ENCODE measurements at regions not wholly inside any gene's neighbourhood (a gene's known extent, or its start where the extent isn't known, plus 50 kb on each side); places are given as distances from the start of the nearest gene placed in this dataset.
A peak's percentile ranks its signal among the peaks of the same experiment; 100 is the strongest.
"Not testable (repeated sequence)": the region's sequence is repeated elsewhere in the genome, so short reads cannot be mapped to it uniquely, and the experiment has no call there.

DNA sequence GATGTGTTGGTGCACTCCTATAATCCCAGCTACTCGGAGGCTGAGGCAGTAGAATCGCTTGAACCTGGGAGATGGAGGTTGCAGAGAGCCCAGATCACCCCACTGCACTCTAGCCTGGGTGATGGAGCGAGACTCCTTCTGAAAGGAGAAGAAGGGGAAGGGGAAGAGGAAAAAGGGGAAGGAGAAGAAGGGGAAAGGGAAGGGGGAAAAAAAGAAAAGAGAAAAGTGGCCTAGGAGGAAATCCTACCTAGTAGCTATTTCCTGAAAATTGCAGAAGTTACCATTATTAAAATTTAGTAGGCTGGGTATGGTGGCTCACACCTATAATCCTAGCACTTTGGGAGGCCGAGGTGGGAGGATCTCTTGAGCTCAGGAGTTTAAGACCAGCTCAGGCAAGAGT, 67.4 kb downstream of the ARRDC3 start:
- Histone ChIP-seq H3K4me3 (no peak overlapping the region), H3K27ac (no peak overlapping the region), H3K36me3 (no peaks in the 10 kb centered on the region), H3K4me1 (peaks cover 0 to 22% (median 5%) of the 10 kb centered on the region in 4 donors), H3K9me3 (no peaks in the 10 kb centered on the region), H3K27me3 (no peaks in the 10 kb centered on the region)
- TF ChIP-seq POLR2A (IDR thresholded peaks at IDR 0.05): no peak
- no peak for TF ChIP-seq CTCF (IDR thresholded peaks at IDR 0.05)
- no peak for DNase-seq

- TF ChIP-seq CTCF (IDR thresholded peaks at IDR 0.05) (no peak), POLR2A (IDR thresholded peaks at IDR 0.05) (no peak)
- Histone ChIP-seq H3K27ac (peak overlapping the region in 1 of 4 donors; percentile 7), H3K4me1 (peaks cover 0 to 22% (median 5%) of the 10 kb centered on the region in 4 donors), H3K36me3 (no peaks in the 10 kb centered on the region), H3K4me3 (no peak overlapping the region), H3K9me3 (no peaks in the 10 kb centered on the region), H3K27me3 (no peaks in the 10 kb centered on the region)
- peak in 2 of 3 donors; percentile 43 to 78 for DNase-seq
Observed at GRCh38 chr5:91313757-91314673, 69.1 kb downstream of the ARRDC3 start.

DNA sequence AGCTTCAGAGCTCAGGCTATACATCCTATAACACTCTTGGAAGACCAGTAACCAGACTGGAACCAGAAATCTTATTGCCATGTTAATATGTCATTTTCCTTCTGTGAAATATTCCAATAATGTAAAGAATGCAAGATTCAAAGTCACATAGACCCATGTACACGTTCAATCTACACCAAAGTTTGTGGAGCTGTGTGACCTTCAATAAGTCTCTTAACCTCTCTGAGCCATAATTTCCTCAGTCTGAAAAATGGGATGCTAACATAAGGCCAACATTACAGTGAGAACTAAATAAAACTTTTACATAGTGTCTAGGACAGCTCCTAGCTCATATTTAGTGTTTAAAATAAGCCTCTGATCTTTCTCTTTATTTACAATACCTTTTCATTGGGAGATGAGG, 70.4 kb downstream of the ARRDC3 start:
- Histone ChIP-seq H3K36me3 (no peaks in the 10 kb centered on the region), H3K27ac (peak overlapping the region in 3 of 4 donors; percentile 33 to 73 (median 44)), H3K9me3 (no peaks in the 10 kb centered on the region), H3K27me3 (no peaks in the 10 kb centered on the region), H3K4me3 (no peak overlapping the region), H3K4me1 (peaks cover 0 to 22% (median 5%) of the 10 kb centered on the region in 4 donors)
- DNase-seq: no peak
- TF ChIP-seq CTCF (IDR thresholded peaks at IDR 0.05): no peak
- TF ChIP-seq POLR2A (IDR thresholded peaks at IDR 0.05): no peak

GRCh38 chr5:91311697-91312501, 71.2 kb downstream of the ARRDC3 start:
- TF ChIP-seq POLR2A (IDR thresholded peaks at IDR 0.05) (no peak), CTCF (IDR thresholded peaks at IDR 0.05) (peak in 1 of 6 experiments; percentile 15)
- no peaks in the 10 kb centered on the region for H3K9me3 ChIP-seq
- peaks cover 0 to 22% (median 5%) of the 10 kb centered on the region in 4 donors for H3K4me1 ChIP-seq
- H3K27me3 ChIP-seq: no peaks in the 10 kb centered on the region
- H3K36me3 ChIP-seq: no peaks in the 10 kb centered on the region
- DNase-seq: peak in 2 of 3 donors; percentile 65 to 77
- H3K27ac ChIP-seq: peak overlapping the region; percentile 33 to 73 (median 40)
- H3K4me3 ChIP-seq: no peak overlapping the region

GRCh38 chr5:91311168-91311696, 71.9 kb downstream of the ARRDC3 start:
- TF ChIP-seq POLR2A (IDR thresholded peaks at IDR 0.05) (no peak), CTCF (IDR thresholded peaks at IDR 0.05) (no peak)
- H3K4me3 ChIP-seq: no peak overlapping the region
- no peaks in the 10 kb centered on the region for H3K9me3 ChIP-seq
- H3K36me3 ChIP-seq: no peaks in the 10 kb centered on the region
- no peak for DNase-seq
- peak overlapping the region; percentile 24 to 73 (median 34) for H3K27ac ChIP-seq
- no peaks in the 10 kb centered on the region for H3K27me3 ChIP-seq
- H3K4me1 ChIP-seq: peaks cover 0 to 22% (median 5%) of the 10 kb centered on the region in 4 donors

- H3K4me3 ChIP-seq, H3K9me3 ChIP-seq, DNase-seq, H3K27me3 ChIP-seq, H3K36me3 ChIP-seq, H3K27ac ChIP-seq: not testable (repeated sequence)
- H3K4me1 ChIP-seq: peaks cover 0 to 19% (median 3%) of the 10 kb centered on the region in 4 donors
Observed at GRCh38 chr5:91308157-91308556, 75.0 kb downstream of the ARRDC3 start.
